KOPT-K1 (cell line): ENCODE measurements at regions not wholly inside any gene's neighbourhood (a gene's known extent, or its start where the extent isn't known, plus 50 kb on each side); places are given as distances from the start of the nearest gene placed in this dataset.
"Not testable (repeated sequence)": the region's sequence is repeated elsewhere in the genome, so short reads cannot be mapped to it uniquely, and the experiment has no call there.

Experiments used
- H3K27ac ChIP-seq: fragments of 200-600 bp; sonication (generic); 2 replicates; pipeline ENCODE4 v1.5.1; 2016; ENCODE audit warnings: antibody characterized with exemption, mild to moderate bottlenecking, low read depth, low read length; ENCODE audit not compliant: poor library complexity, severe bottlenecking
- H3K36me3 ChIP-seq: fragments of 200-600 bp; sonication (generic); 2 replicates; pipeline ENCODE4 v1.5.1; 2017; ENCODE audit warnings: antibody characterized with exemption, mild to moderate bottlenecking, low read length, moderate library complexity; ENCODE audit not compliant: insufficient read depth
- H3K9me3 ChIP-seq: fragments of 200-600 bp; sonication (generic); 2 replicates; pipeline ENCODE4 v1.5.1; 2017; ENCODE audit warnings: antibody characterized with exemption, low read length, mild to moderate bottlenecking; ENCODE audit not compliant: insufficient read depth, poor library complexity, severe bottlenecking

GRCh38 chr12:43277651-43278540, 274.1 kb downstream of the ADAMTS20 start:
- H3K9me3 ChIP-seq, result no peaks in the 10 kb centered on the region
- H3K36me3 ChIP-seq, result no peaks in the 10 kb centered on the region
- H3K27ac ChIP-seq, result no peak overlapping the region

- Histone ChIP-seq H3K36me3 (no peaks in the 10 kb centered on the region), H3K9me3 (no peaks in the 10 kb centered on the region), H3K27ac (no peak overlapping the region)
Measured at GRCh38 chr12:43273467-43273866, 278.5 kb downstream of the ADAMTS20 start.

DNA sequence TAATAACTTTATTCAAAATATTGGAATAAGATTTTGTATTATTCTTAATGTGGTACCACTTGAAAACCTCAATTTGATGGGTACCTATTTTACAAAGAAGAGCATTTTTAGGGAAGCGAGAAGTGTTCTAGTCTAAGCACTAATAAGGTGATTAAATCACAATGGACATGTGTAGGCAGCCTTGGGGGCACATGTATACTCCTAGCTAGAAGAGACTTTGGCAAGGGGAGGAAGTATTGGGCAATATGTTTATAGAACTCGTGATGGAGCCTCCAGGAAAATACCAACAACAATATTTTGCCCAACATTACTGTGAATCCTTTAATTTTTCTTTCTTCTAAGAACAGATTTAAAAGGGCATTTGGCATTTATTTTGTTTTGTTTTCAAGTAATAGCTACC, 280.3 kb downstream of the ADAMTS20 start:
- H3K9me3 ChIP-seq, result no peaks in the 10 kb centered on the region
- H3K27ac ChIP-seq, result no peak overlapping the region
- H3K36me3 ChIP-seq, result no peaks in the 10 kb centered on the region

GRCh38 chr12:43267818-43268217, 284.2 kb downstream of the ADAMTS20 start:
- H3K9me3 ChIP-seq, result no peaks in the 10 kb centered on the region

DNA sequence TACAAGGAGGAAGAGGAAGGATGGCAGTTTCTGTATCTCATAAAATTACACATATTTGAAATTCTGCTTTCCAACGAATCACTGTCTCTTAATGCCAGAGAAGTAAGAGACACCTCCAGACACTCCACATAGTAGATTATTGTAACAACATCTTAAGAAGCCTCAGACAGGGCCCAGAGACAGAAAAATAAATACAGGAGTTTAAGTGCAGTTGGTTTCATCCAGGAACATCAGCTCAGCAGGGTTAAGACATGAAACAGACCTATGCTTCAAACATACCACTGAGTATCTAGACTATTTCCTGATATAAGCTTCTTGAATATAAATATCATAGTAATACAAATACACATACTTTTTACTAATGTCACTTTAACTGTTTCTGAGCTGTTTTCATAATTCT, 290.3 kb downstream of the ADAMTS20 start:
- Histone ChIP-seq H3K36me3 (no peaks in the 10 kb centered on the region), H3K27ac (no peak overlapping the region)

More at GRCh38 chr12:43267818-43268217, 284.2 kb downstream of the ADAMTS20 start:
- Histone ChIP-seq H3K27ac (no peak overlapping the region), H3K36me3 (no peaks in the 10 kb centered on the region)

GRCh38 chr12:43255522-43256111, 296.4 kb downstream of the ADAMTS20 start:
- H3K9me3 ChIP-seq, result no peaks in the 10 kb centered on the region
- no peaks in the 10 kb centered on the region for H3K36me3 ChIP-seq
- H3K27ac ChIP-seq, result no peak overlapping the region

More for the DNA sequence above, 290.3 kb downstream of the ADAMTS20 start:
- no peaks in the 10 kb centered on the region for H3K9me3 ChIP-seq

DNA sequence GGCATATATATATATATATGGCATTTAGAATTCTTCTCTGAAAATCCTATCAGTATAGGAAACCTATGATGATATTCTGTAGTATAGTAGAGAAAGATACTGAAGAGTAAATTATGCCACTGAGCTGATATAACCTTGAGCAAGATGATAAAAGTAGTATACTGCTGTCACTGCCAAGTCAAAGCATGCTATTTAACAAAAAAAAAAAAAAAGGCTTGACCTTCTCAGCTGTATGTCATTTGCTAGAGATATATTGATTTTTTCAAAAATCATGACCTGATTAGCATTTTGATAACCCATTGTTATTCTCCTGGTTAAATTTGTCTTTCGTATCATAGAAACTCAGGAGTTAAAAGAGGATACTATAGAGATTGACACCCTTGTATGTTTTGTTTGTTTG, 299.4 kb downstream of the ADAMTS20 start:
- no peak overlapping the region for H3K27ac ChIP-seq
- H3K36me3 ChIP-seq, result no peaks in the 10 kb centered on the region
- no peaks in the 10 kb centered on the region for H3K9me3 ChIP-seq

DNA sequence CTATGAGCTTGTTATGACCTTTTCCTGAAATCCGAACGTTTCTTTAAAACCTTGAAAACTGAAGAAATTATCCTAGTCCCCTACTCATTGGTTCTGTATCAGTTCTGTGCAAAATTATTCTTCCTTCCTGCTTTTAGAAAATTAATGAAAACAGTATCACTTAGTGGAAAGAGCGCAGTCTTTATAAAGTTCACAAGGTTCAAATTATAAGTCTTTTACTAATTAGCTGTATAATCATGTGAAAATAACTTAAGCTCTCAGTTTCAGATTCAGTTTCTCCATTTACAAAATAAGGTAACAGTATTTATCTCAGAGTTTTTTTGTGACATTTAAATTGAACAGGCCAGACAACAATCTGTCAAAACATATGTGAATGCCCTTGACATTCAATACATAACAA, 306.1 kb downstream of the ADAMTS20 start:
- Histone ChIP-seq H3K27ac (no peak overlapping the region), H3K36me3 (no peaks in the 10 kb centered on the region), H3K9me3 (no peaks in the 10 kb centered on the region)

- no peak overlapping the region for H3K27ac ChIP-seq
- H3K36me3 ChIP-seq, result no peaks in the 10 kb centered on the region
- H3K9me3 ChIP-seq, result no peaks in the 10 kb centered on the region
Measured at GRCh38 chr12:43241986-43242385, 310.0 kb downstream of the ADAMTS20 start.

- Histone ChIP-seq H3K9me3 (no peaks in the 10 kb centered on the region), H3K36me3 (no peaks in the 10 kb centered on the region), H3K27ac (no peak overlapping the region)
Measured at GRCh38 chr12:43238281-43238680, 313.7 kb downstream of the ADAMTS20 start.

- H3K27ac ChIP-seq, result no peak overlapping the region
- no peaks in the 10 kb centered on the region for H3K9me3 ChIP-seq
- no peaks in the 10 kb centered on the region for H3K36me3 ChIP-seq
Measured at GRCh38 chr12:43237238-43237879, 314.6 kb downstream of the ADAMTS20 start.

DNA sequence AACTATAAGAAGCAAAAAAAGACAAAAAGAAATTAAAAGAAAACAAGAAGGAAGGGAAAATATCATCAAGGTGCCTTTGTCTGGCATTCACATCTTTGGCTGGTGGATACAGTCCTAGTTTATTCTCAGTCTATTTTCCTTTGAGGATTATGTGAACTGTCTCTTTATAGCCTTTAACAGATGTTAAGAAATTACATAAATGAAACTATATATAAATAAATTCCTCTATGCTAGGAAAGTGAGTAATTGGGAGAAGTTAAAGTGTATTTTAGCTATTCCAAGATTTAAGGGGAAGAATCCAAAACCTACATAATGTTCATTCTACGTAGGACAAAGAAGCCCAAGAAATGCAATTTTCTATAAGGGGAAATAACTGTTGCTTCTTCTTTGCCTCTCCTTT, 316.3 kb downstream of the ADAMTS20 start:
- H3K36me3 ChIP-seq, result no peaks in the 10 kb centered on the region
- H3K27ac ChIP-seq, result no peak overlapping the region
- no peaks in the 10 kb centered on the region for H3K9me3 ChIP-seq

DNA sequence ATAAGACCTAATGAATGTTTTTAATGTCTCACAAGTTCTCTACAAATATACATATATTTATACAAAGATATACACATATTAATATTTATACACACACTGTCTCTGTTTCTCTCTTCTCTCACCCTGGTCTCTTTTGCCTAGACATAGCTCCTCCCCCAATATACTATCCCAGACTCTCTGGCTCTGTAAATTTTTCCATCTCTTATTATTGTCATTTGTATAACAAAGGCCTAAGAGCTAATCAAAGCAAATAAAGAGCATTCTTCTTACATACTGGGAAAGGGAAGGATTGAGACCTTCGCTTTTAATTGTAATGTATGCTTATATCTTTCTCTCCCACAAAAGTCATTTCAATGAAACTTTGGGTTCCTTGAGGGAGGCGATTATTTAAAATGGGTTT, 318.1 kb downstream of the ADAMTS20 start:
- H3K27ac ChIP-seq, result no peak overlapping the region
- no peaks in the 10 kb centered on the region for H3K9me3 ChIP-seq
- no peaks in the 10 kb centered on the region for H3K36me3 ChIP-seq

- no peaks in the 10 kb centered on the region for H3K36me3 ChIP-seq
- H3K27ac ChIP-seq, result no peak overlapping the region
Measured at GRCh38 chr12:43226151-43226550, 325.9 kb downstream of the ADAMTS20 start.

DNA sequence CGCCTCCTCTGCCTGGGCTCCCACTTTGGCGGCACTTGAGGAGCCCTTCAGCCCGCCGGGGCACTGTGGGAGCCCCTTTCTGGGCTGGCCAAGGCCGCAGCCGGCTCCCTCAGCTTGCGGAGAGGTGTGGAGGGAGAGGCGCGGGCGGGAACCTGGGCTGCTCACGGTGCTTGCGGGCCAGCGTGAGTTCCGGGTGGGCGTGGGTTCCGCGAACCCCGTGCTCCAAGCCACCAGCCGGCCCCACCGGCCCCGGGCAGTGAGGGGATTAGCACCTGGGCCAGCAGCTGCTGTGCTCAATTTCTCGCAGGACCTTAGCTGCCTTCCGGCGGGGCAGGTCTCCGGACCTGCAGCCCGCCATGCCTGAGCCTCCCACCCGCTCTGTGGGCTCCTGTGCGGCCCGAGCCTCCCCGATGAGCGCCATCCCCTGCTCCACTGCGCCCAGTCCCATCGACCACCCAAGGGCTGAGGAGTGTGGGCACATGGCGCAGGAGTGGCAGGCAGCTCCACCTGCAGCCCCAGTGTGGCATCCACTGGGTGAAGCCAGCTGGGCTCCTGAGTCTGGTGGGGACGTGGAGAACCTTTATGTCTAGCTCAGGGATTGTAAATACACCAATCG, 327.7 kb downstream of the ADAMTS20 start:
- H3K27ac ChIP-seq, H3K36me3 ChIP-seq, H3K9me3 ChIP-seq: not testable (repeated sequence)

More at GRCh38 chr12:43226151-43226550, 325.9 kb downstream of the ADAMTS20 start:
- no peaks in the 10 kb centered on the region for H3K9me3 ChIP-seq
